ENCODE measurements at regions not wholly inside any gene's neighbourhood (a gene's known extent, or its start where the extent isn't known, plus 50 kb on each side); places are given as distances from the start of the nearest gene placed in this dataset.
"Not testable (repeated sequence)": the region's sequence is repeated elsewhere in the genome, so short reads cannot be mapped to it uniquely, and the experiment has no call there.

DNA sequence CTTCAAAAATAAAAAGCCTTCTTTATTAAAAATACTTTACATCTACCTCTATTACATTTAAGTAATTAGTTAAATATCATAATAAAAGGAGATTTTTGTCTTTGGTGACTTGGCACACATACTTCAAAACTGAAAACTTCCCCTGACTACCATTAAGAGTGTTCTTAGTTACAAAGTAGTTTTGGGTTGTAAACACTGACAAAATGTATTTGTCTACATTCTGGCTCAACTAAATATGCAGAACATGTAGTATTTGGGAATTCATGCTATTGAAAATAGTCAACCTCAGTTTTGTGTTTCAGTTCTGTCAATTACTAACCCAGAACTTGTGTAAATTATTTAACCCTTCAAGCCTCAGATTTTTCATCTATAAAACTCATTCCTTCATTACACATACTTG, 311.5 kb downstream of the RAD51AP2 start:
- DNase-seq = no peak
- H3K9me3 ChIP-seq (ENCODE audit: severe bottlenecking) = no peaks in the 10 kb centered on the region
- H3K27me3 ChIP-seq (ENCODE audit: insufficient read depth, low read depth, severe bottlenecking) = no peaks in the 10 kb centered on the region
- no peak overlapping the region for H3K4me3 ChIP-seq (ENCODE audit: low read depth, low read length)
- no peak overlapping the region for H3K27ac ChIP-seq
- H3K36me3 ChIP-seq = no peaks in the 10 kb centered on the region
- TF ChIP-seq, protein P1, sequence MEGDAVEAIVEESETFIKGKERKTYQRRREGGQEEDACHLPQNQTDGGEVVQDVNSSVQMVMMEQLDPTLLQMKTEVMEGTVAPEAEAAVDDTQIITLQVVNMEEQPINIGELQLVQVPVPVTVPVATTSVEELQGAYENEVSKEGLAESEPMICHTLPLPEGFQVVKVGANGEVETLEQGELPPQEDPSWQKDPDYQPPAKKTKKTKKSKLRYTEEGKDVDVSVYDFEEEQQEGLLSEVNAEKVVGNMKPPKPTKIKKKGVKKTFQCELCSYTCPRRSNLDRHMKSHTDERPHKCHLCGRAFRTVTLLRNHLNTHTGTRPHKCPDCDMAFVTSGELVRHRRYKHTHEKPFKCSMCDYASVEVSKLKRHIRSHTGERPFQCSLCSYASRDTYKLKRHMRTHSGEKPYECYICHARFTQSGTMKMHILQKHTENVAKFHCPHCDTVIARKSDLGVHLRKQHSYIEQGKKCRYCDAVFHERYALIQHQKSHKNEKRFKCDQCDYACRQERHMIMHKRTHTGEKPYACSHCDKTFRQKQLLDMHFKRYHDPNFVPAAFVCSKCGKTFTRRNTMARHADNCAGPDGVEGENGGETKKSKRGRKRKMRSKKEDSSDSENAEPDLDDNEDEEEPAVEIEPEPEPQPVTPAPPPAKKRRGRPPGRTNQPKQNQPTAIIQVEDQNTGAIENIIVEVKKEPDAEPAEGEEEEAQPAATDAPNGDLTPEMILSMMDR (IDR thresholded peaks at IDR 0.05; ENCODE audit: low read depth, low read length) = no peak

DNA sequence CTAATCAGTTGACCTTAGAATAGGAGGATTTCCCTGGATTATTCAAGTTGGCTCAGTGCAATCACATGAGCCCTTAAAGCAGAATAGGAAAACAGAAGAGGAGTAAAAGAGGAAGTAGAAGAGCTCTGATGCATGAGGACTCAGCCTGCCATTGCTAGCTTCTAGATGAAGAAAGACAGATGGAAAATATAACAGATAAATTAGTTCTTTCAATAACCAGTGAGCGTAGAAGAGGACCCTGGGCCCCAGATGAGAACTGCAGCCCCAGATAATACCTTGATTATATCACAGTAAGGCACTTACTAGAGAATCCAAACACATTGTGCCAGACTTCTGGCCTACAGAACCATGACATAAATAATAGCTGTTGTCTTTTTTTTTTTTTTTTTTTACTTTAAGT, 314.0 kb downstream of the RAD51AP2 start:
- not testable (repeated sequence) for H3K36me3 ChIP-seq; H3K27me3 ChIP-seq (ENCODE audit: insufficient read depth, low read depth, severe bottlenecking); H3K9me3 ChIP-seq (ENCODE audit: severe bottlenecking); DNase-seq; H3K4me3 ChIP-seq (ENCODE audit: low read depth, low read length); H3K27ac ChIP-seq

DNA sequence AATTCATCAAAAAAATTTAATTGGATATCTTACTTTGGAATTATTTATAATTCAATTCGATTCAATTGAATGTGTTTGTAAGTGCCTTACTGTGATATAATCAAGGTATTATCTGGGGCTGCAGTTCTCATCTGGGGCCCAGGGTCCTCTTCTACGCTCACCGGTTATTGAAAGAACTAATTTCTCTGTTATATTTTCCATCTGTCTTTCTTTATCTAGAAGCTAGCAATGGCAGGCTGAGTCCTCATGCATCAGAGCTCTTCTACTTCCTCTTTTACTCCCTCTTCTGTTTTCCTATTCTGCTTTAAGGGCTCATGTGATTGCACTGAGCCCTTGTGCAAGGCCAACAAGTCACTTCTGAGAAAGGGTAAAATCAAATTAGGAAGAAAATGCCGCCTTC, 315.6 kb downstream of the RAD51AP2 start:
- DNase-seq; H3K9me3 ChIP-seq (ENCODE audit: severe bottlenecking); H3K36me3 ChIP-seq; H3K4me3 ChIP-seq (ENCODE audit: low read depth, low read length); H3K27me3 ChIP-seq (ENCODE audit: insufficient read depth, low read depth, severe bottlenecking); H3K27ac ChIP-seq: not testable (repeated sequence)

DNA sequence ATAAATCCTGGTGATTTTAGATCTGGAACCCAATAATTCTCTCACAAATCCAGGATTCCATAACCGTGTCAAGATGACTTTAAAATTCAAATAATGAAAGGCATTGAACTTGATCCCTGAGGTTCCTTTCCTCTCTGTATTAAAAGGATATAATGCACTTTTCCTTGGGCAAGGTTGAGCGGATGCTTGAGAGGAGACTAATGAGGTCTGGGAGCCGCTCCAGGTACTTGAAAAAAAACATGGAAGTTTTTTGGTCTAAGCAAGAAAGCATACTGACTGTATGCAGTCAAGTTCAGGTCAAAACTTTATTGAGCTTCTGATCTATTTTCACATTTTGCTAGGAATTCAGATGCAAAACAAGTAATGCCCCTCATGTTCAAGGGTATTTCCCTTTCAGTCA, 318.5 kb downstream of the RAD51AP2 start:
- Histone ChIP-seq H3K4me3 (ENCODE audit: low read depth, low read length) (no peak overlapping the region), H3K9me3 (ENCODE audit: severe bottlenecking) (no peaks in the 10 kb centered on the region), H3K27me3 (ENCODE audit: insufficient read depth, low read depth, severe bottlenecking) (no peaks in the 10 kb centered on the region), H3K36me3 (no peaks in the 10 kb centered on the region), H3K27ac (no peak overlapping the region)
- no peak for DNase-seq
- TF ChIP-seq, protein P1 (IDR thresholded peaks at IDR 0.05; ENCODE audit: low read depth, low read length) = no peak

GRCh38 chr2:17196380-17196779, 321.9 kb downstream of the RAD51AP2 start:
- TF ChIP-seq, protein P1 (IDR thresholded peaks at IDR 0.05; ENCODE audit: low read depth, low read length) = no peak
- no peak for DNase-seq
- no peaks in the 10 kb centered on the region for H3K27me3 ChIP-seq (ENCODE audit: insufficient read depth, low read depth, severe bottlenecking)
- no peak overlapping the region for H3K4me3 ChIP-seq (ENCODE audit: low read depth, low read length)
- H3K9me3 ChIP-seq (ENCODE audit: severe bottlenecking) = no peaks in the 10 kb centered on the region
- no peaks in the 10 kb centered on the region for H3K36me3 ChIP-seq
- no peak overlapping the region for H3K27ac ChIP-seq

- Histone ChIP-seq H3K27ac (no peak overlapping the region), H3K9me3 (ENCODE audit: severe bottlenecking) (no peaks in the 10 kb centered on the region), H3K4me3 (ENCODE audit: low read depth, low read length) (no peak overlapping the region), H3K27me3 (ENCODE audit: insufficient read depth, low read depth, severe bottlenecking) (no peaks in the 10 kb centered on the region), H3K36me3 (no peaks in the 10 kb centered on the region)
- no peak for DNase-seq
- TF ChIP-seq, protein P1 (IDR thresholded peaks at IDR 0.05; ENCODE audit: low read depth, low read length) = no peak
Observed at GRCh38 chr2:17195016-17195415, 323.2 kb downstream of the RAD51AP2 start.

DNA sequence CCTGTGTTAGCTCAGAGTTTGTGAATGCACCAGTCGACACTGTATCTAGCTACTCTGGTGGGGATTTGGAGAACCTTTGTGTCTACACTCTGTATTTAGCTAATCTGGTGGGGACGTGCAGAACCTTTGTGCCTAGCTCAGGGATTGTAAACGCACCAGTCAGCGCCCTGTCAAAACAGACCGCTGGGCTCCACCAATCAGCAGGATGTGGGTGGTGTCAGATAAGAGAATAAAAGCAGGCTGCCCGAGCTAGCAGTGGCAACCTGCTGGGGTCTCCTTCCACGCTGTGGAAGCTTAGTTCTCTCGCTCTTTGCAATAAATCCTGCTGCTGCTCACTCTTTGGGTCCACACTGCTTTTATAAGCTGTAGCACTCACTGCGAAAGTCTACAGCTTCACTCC, 324.2 kb downstream of the RAD51AP2 start:
- H3K9me3 ChIP-seq (ENCODE audit: severe bottlenecking) = no peaks in the 10 kb centered on the region
- no peak overlapping the region for H3K27ac ChIP-seq
- TF ChIP-seq, protein P1 (IDR thresholded peaks at IDR 0.05; ENCODE audit: low read depth, low read length) = no peak
- H3K4me3 ChIP-seq (ENCODE audit: low read depth, low read length) = no peak overlapping the region
- H3K36me3 ChIP-seq = no peaks in the 10 kb centered on the region
- H3K27me3 ChIP-seq (ENCODE audit: insufficient read depth, low read depth, severe bottlenecking) = no peaks in the 10 kb centered on the region
- no peak for DNase-seq

DNA sequence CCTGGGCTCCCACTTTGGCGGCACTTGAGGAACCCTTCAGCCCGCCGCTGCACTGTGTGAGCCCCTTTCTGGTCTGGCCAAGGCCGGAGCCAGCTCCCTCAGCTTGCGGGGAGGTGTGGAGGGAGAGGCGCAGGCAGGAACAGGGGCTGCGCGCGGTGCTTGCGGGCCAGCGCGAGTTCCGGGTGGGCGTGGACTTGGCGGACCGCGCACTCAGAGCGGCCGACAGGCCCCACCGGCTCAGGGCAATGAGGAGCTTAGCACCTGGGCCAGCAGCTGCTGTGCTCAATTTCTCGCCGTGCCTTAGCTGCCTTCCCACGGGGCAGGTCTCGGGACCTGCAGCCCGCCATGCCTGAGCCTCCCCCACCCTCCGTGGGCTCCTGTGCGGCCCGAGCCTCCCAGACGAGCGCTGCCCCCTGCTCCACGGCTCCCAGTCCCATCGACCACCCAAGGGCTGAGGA, 324.8 kb downstream of the RAD51AP2 start:
- H3K27me3 ChIP-seq (ENCODE audit: insufficient read depth, low read depth, severe bottlenecking); H3K4me3 ChIP-seq (ENCODE audit: low read depth, low read length); H3K9me3 ChIP-seq (ENCODE audit: severe bottlenecking); H3K27ac ChIP-seq; H3K36me3 ChIP-seq; DNase-seq: not testable (repeated sequence)

Data from WERI-Rb-1 (cell line).